ENCODE measurements at regions not wholly inside any gene's neighbourhood (a gene's known extent, or its start where the extent isn't known, plus 50 kb on each side); places are given as distances from the start of the nearest gene placed in this dataset.

GRCh38 chr2:64773461-64774118, 119.9 kb upstream of the SERTAD2 start:
- H3K4me1 ChIP-seq (ENCODE audit: insufficient read depth, low read length), result peaks cover 3% of the 10 kb centered on the region
- no peak overlapping the region for H3K27ac ChIP-seq (ENCODE audit: low read depth, low read length)
- no peaks in the 10 kb centered on the region for H3K27me3 ChIP-seq (ENCODE audit: insufficient read depth, low read length)
- H3K4me1 Mint-ChIP-seq, result peaks cover 3 to 5% (median 4%) of the 10 kb centered on the region in 4 donors
- H3K36me3 ChIP-seq (ENCODE audit: insufficient read depth, low read length), result no peaks in the 10 kb centered on the region
- ChIA-PET POLR2A (ENCODE audit: partially characterized antibody) (interaction anchor here (1.0 to 1.4 kb wide), 4 partner anchors 12 to 119 kb away, joined by 3 to 4 read pairs (median 3); partner anchors contain the start of gene SERTAD2), CTCF (ENCODE audit: partially characterized antibody) (interaction anchor here (0.9 to 1.4 kb wide), 2 partner anchors 9 to 127 kb away, joined by 3 to 4 read pairs; no protein-coding TSS in a partner anchor)
- no peaks in the 10 kb centered on the region for H3K27me3 Mint-ChIP-seq
- peaks cover 0 to 1% (median 0%) of the 10 kb centered on the region in 8 donors for H3K9me3 Mint-ChIP-seq
- H3K4me3 ChIP-seq (ENCODE audit: low read length in 2 of 2), result no peak overlapping the region
- no peak overlapping the region for H3K27ac Mint-ChIP-seq
- H3K4me3 Mint-ChIP-seq, result no peak overlapping the region
- no peak for DNase-seq
- no peaks in the 10 kb centered on the region for H3K36me3 Mint-ChIP-seq
- H3K9me3 ChIP-seq (ENCODE audit: control insufficient read depth in 1 of 2, low read length in 2 of 2), result no peaks in the 10 kb centered on the region
- intact Hi-C loops (cut with micrococcal nuclease), result no loop called here

GRCh38 chr2:64777841-64778240, 124.1 kb upstream of the SERTAD2 start:
- H3K27me3 Mint-ChIP-seq, result no peaks in the 10 kb centered on the region
- no peak overlapping the region for H3K4me3 ChIP-seq (ENCODE audit: low read length in 2 of 2)
- H3K36me3 ChIP-seq (ENCODE audit: insufficient read depth, low read length), result no peaks in the 10 kb centered on the region
- no peak overlapping the region for H3K4me3 Mint-ChIP-seq
- no peaks in the 10 kb centered on the region for H3K27me3 ChIP-seq (ENCODE audit: insufficient read depth, low read length)
- intact Hi-C loops (cut with micrococcal nuclease), result no loop called here
- peaks cover 0 to 1% (median 0%) of the 10 kb centered on the region in 8 donors for H3K9me3 Mint-ChIP-seq
- no peak for DNase-seq
- no peaks in the 10 kb centered on the region for H3K4me1 ChIP-seq (ENCODE audit: insufficient read depth, low read length)
- H3K27ac ChIP-seq (ENCODE audit: low read depth, low read length), result no peak overlapping the region
- no peak overlapping the region for H3K27ac Mint-ChIP-seq
- no peaks in the 10 kb centered on the region for H3K4me1 Mint-ChIP-seq
- ChIA-PET CTCF (ENCODE audit: partially characterized antibody) (no interaction called here), POLR2A (ENCODE audit: partially characterized antibody) (no interaction called here)
- no peaks in the 10 kb centered on the region for H3K9me3 ChIP-seq (ENCODE audit: control insufficient read depth in 1 of 2, low read length in 2 of 2)
- H3K36me3 Mint-ChIP-seq, result no peaks in the 10 kb centered on the region

GRCh38 chr2:64779117-64779690, 125.5 kb upstream of the SERTAD2 start:
- Histone ChIP-seq H3K4me1 (ENCODE audit: insufficient read depth, low read length) (no peaks in the 10 kb centered on the region), H3K27ac (ENCODE audit: low read depth, low read length) (no peak overlapping the region), H3K9me3 (ENCODE audit: control insufficient read depth in 1 of 2, low read length in 2 of 2) (no peaks in the 10 kb centered on the region), H3K27me3 (ENCODE audit: insufficient read depth, low read length) (no peaks in the 10 kb centered on the region), H3K36me3 (ENCODE audit: insufficient read depth, low read length) (no peaks in the 10 kb centered on the region), H3K4me3 (ENCODE audit: low read length in 2 of 2) (no peak overlapping the region)
- peaks cover 0 to 1% (median 0%) of the 10 kb centered on the region in 8 donors for H3K9me3 Mint-ChIP-seq
- peak overlapping the region in 1 of 7 donors; percentile 48 for H3K27ac Mint-ChIP-seq
- H3K4me3 Mint-ChIP-seq, result no peak overlapping the region
- ChIA-PET POLR2A (ENCODE audit: partially characterized antibody) (interaction anchor here (1.4 kb wide), 1 partner anchor 12 kb away, joined by 4 read pairs; no protein-coding TSS in a partner anchor), CTCF (ENCODE audit: partially characterized antibody) (no interaction called here)
- H3K36me3 Mint-ChIP-seq, result no peaks in the 10 kb centered on the region
- no peaks in the 10 kb centered on the region for H3K4me1 Mint-ChIP-seq
- H3K27me3 Mint-ChIP-seq, result peaks cover 0 to 3% of the 10 kb centered on the region in 2 donors
- peak in 1 of 5 donors; percentile 1 for DNase-seq
- intact Hi-C loops (cut with micrococcal nuclease), result no loop called here

GRCh38 chr2:64780041-64780440, 126.3 kb upstream of the SERTAD2 start:
- peaks cover 0 to 3% of the 10 kb centered on the region in 2 donors for H3K27me3 Mint-ChIP-seq
- Histone ChIP-seq H3K27me3 (ENCODE audit: insufficient read depth, low read length) (no peaks in the 10 kb centered on the region), H3K4me1 (ENCODE audit: insufficient read depth, low read length) (no peaks in the 10 kb centered on the region), H3K9me3 (ENCODE audit: control insufficient read depth in 1 of 2, low read length in 2 of 2) (no peaks in the 10 kb centered on the region), H3K36me3 (ENCODE audit: insufficient read depth, low read length) (no peaks in the 10 kb centered on the region), H3K27ac (ENCODE audit: low read depth, low read length) (no peak overlapping the region), H3K4me3 (ENCODE audit: low read length in 2 of 2) (no peak overlapping the region)
- peak overlapping the region in 1 of 7 donors; percentile 4 for H3K27ac Mint-ChIP-seq
- DNase-seq, result no peak
- H3K9me3 Mint-ChIP-seq, result peaks cover 0 to 1% (median 0%) of the 10 kb centered on the region in 8 donors
- no peaks in the 10 kb centered on the region for H3K36me3 Mint-ChIP-seq
- CTCF ChIA-PET (ENCODE audit: partially characterized antibody), result no interaction called here
- H3K4me3 Mint-ChIP-seq, result no peak overlapping the region
- H3K4me1 Mint-ChIP-seq, result no peaks in the 10 kb centered on the region
- POLR2A ChIA-PET (ENCODE audit: partially characterized antibody), result interaction anchor here (1.4 kb wide), 1 partner anchor 13 kb away, joined by 4 read pairs; no protein-coding TSS in a partner anchor
- intact Hi-C loops (cut with micrococcal nuclease), result no loop called here

GRCh38 chr2:64781711-64782390, 128.1 kb upstream of the SERTAD2 start:
- POLR2A ChIA-PET (ENCODE audit: partially characterized antibody), result interaction anchor here (1.7 kb wide), 1 partner anchor 14 kb away, joined by 5 read pairs; no protein-coding TSS in a partner anchor
- H3K27ac Mint-ChIP-seq, result peak overlapping the region in 1 of 7 donors; percentile 54
- H3K27ac ChIP-seq (ENCODE audit: low read depth, low read length), result no peak overlapping the region
- no peak overlapping the region for H3K4me3 Mint-ChIP-seq
- H3K4me3 ChIP-seq (ENCODE audit: low read length in 2 of 2), result no peak overlapping the region
- peaks cover 0 to 3% of the 10 kb centered on the region in 2 donors for H3K27me3 Mint-ChIP-seq
- H3K36me3 ChIP-seq (ENCODE audit: insufficient read depth, low read length), result no peaks in the 10 kb centered on the region
- no peak for DNase-seq
- CTCF ChIA-PET (ENCODE audit: partially characterized antibody), result interaction anchor here (1.3 kb wide), 1 partner anchor 11 kb away, joined by 3 read pairs; no protein-coding TSS in a partner anchor
- H3K4me1 Mint-ChIP-seq, result no peaks in the 10 kb centered on the region
- H3K36me3 Mint-ChIP-seq, result no peaks in the 10 kb centered on the region
- no peaks in the 10 kb centered on the region for H3K9me3 Mint-ChIP-seq
- intact Hi-C loops (cut with micrococcal nuclease), result no loop called here
- H3K9me3 ChIP-seq (ENCODE audit: control insufficient read depth in 1 of 2, low read length in 2 of 2), result no peaks in the 10 kb centered on the region
- no peaks in the 10 kb centered on the region for H3K4me1 ChIP-seq (ENCODE audit: insufficient read depth, low read length)
- H3K27me3 ChIP-seq (ENCODE audit: insufficient read depth, low read length), result no peaks in the 10 kb centered on the region

- intact Hi-C loops (cut with micrococcal nuclease), result no loop called here
- Histone ChIP-seq H3K4me1 (ENCODE audit: insufficient read depth, low read length) (no peaks in the 10 kb centered on the region), H3K27ac (ENCODE audit: low read depth, low read length) (no peak overlapping the region), H3K27me3 (ENCODE audit: insufficient read depth, low read length) (no peaks in the 10 kb centered on the region), H3K36me3 (ENCODE audit: insufficient read depth, low read length) (no peaks in the 10 kb centered on the region), H3K9me3 (ENCODE audit: control insufficient read depth in 1 of 2, low read length in 2 of 2) (no peaks in the 10 kb centered on the region), H3K4me3 (ENCODE audit: low read length in 2 of 2) (no peak overlapping the region)
- DNase-seq, result no peak
- Mint-ChIP-seq H3K4me1 (no peaks in the 10 kb centered on the region), H3K27ac (no peak overlapping the region), H3K4me3 (no peak overlapping the region), H3K27me3 (peaks cover 0 to 3% of the 10 kb centered on the region in 2 donors), H3K36me3 (no peaks in the 10 kb centered on the region), H3K9me3 (no peaks in the 10 kb centered on the region)
- CTCF ChIA-PET (ENCODE audit: partially characterized antibody), result no interaction called here
- POLR2A ChIA-PET (ENCODE audit: partially characterized antibody), result no interaction called here
Measured at GRCh38 chr2:64784168-64785061, 130.7 kb upstream of the SERTAD2 start.
